ENCODE measurements at regions not wholly inside any gene's neighbourhood (a gene's known extent, or its start where the extent isn't known, plus 50 kb on each side); places are given as distances from the start of the nearest gene placed in this dataset.

DNA sequence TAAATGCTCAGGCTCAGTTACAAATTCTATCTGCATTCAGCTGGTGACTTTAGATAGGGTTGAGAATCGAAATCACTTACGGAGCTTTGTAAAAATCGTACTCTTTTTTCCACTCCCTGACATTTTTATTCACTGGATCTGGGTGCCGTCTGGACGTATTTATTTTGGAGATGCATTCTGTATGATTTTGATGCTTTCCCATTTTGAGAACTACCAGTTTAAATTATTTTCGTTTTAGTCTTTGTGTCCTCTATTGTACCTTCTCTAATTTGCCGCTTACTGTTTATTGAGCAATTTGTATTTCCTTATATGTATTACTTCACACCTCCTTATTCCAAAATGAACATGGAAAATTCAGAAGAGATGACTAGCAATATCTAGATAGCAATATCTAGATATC, 96.2 kb downstream of the FASLG start:
- 60 to 80% methylated on average over 1 of the region's 7 CpGs for WGBS, 2 experiments (ENCODE audit: insufficient coverage in 2 of 2)

DNA sequence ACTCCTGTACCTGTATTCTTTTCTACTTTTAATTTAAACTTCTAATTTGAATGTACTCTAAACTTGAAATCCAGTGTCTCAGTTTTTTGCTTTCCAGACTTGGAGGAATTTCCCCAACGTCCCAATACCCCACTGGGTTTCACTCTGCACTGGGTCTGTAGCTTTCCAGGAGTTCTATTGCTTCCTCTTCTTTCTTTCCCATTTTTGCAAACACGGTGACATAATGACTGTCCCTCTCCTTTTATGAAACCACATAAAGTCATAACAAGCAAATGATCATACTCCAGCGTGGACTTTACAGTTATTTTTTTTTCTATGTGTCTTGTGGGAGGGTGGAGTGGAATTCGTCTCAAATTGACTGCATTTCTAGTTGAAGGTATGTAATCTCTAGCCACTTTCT, 97.1 kb downstream of the FASLG start:
- WGBS, 2 experiments (ENCODE audit: insufficient coverage in 2 of 2), result 81 to 93% methylated on average over 1 of the region's 4 CpGs
- Histone ChIP-seq H3K27ac (ENCODE audit: low read depth, low read length, severe bottlenecking) (no peak overlapping the region), H3K9me3 (ENCODE audit: control insufficient read depth, low read length) (no peaks in the 10 kb centered on the region), H3K4me1 (ENCODE audit: control insufficient read depth, insufficient read depth, low read length, poor library complexity, severe bottlenecking) (no peaks in the 10 kb centered on the region), H3K36me3 (ENCODE audit: control insufficient read depth, insufficient read depth, low read length) (no peaks in the 10 kb centered on the region), H3K4me3 (ENCODE audit: extremely low read depth, insufficient read depth, low read length, poor library complexity, severe bottlenecking) (no peak overlapping the region)

More for the DNA sequence above, 96.2 kb downstream of the FASLG start:
- Histone ChIP-seq H3K9me3 (ENCODE audit: control insufficient read depth, low read length) (no peaks in the 10 kb centered on the region), H3K36me3 (ENCODE audit: control insufficient read depth, insufficient read depth, low read length) (no peaks in the 10 kb centered on the region), H3K4me1 (ENCODE audit: control insufficient read depth, insufficient read depth, low read length, poor library complexity, severe bottlenecking) (no peaks in the 10 kb centered on the region), H3K4me3 (ENCODE audit: extremely low read depth, insufficient read depth, low read length, poor library complexity, severe bottlenecking) (no peak overlapping the region), H3K27ac (ENCODE audit: low read depth, low read length, severe bottlenecking) (no peak overlapping the region)

DNA sequence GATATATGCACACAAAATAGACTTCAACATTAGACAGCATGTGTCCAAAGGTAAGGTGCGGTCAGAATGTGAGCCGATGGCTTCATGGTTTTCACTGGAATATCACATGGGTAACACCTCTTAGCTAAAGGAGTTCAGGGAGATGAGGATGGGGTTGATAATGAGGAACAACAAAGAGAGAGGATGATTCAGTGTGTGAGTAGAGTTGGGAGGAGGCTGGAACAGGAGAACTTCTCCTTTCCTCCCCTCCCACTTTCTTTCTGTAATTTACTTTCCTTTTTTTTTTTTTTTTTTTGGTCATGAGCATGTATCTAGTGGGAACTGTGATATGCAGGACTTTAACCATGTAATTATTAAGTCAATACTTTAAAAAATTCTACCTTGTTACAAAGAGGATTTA, 99.4 kb downstream of the FASLG start:
- no peaks in the 10 kb centered on the region for H3K9me3 ChIP-seq (ENCODE audit: control insufficient read depth, low read length)
- H3K36me3 ChIP-seq (ENCODE audit: control insufficient read depth, insufficient read depth, low read length), result no peaks in the 10 kb centered on the region
- H3K27ac ChIP-seq (ENCODE audit: low read depth, low read length, severe bottlenecking), result no peak overlapping the region
- H3K4me3 ChIP-seq (ENCODE audit: extremely low read depth, insufficient read depth, low read length, poor library complexity, severe bottlenecking), result no peak overlapping the region
- 100% methylated on average over 2 of the region's 2 CpGs; no CpG with 5 or more reads in 1 of the 2 experiments for WGBS, 2 experiments (ENCODE audit: insufficient coverage in 2 of 2)
- no peaks in the 10 kb centered on the region for H3K4me1 ChIP-seq (ENCODE audit: control insufficient read depth, insufficient read depth, low read length, poor library complexity, severe bottlenecking)

DNA sequence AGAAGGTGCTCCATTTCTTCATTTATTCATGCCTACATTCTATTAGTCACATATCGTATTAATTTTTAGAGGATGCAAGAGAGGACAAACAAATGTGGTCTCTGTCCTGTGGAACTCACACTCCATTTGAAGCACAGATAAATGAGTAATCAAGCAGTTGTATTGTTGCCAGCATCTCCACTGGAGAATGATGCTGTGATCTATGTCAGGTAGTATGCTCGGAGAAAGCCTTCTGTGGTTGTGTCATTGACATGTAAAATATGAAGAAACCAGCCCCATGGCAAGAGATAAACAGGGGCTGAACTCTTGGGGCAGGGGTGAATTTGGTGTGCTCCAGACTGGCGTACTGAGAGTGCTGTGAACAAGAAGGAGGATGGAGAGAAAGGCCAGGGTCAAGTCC, 101.2 kb downstream of the FASLG start:
- Histone ChIP-seq H3K9me3 (ENCODE audit: control insufficient read depth, low read length) (no peaks in the 10 kb centered on the region), H3K36me3 (ENCODE audit: control insufficient read depth, insufficient read depth, low read length) (no peaks in the 10 kb centered on the region), H3K4me1 (ENCODE audit: control insufficient read depth, insufficient read depth, low read length, poor library complexity, severe bottlenecking) (no peaks in the 10 kb centered on the region), H3K4me3 (ENCODE audit: extremely low read depth, insufficient read depth, low read length, poor library complexity, severe bottlenecking) (no peak overlapping the region), H3K27ac (ENCODE audit: low read depth, low read length, severe bottlenecking) (no peak overlapping the region)
- WGBS, 2 experiments (ENCODE audit: insufficient coverage in 2 of 2), result 94 to 100% methylated on average over 1 to 2 of the region's 3 CpGs

DNA sequence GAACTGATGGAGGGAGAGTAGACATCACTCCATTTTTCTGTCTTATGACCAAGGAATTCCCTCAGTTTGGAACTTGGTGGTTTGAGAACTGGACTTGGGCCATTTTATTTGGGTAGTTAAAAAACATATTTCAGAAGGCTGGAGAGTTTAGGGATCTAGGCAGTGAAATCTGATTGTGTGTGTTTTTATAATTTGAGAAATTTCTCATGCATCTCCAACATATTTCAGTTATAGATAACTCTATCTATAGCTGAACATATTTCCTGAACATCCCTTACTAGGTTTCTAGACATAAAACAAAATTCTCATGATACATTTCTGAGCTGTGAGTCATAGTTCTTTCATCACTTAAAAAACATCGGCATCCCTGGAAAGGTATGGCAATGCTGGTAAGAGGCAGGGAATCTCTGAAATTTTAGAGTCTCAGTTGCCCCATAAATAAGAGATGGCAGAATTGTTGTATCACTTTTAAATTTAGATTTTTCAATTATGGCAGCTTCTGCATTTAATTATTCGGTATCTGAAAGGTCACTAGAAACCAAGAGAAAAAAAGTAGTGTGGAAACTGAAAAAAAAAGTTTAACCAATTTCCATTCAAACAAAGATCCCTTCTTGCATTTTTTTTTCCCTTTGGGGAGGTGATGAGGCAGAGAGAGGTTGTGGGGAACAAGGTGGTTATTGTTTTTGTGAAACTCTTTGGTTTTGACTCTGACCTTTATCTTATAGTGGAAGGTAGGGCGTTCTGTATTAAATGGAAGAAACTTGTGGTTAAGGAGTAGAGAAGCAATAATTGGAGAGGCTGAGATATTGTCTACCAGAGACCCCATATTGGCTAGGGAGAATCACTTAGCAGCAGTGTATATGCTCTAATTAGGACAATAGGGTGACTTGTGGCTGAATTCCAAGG, 102.9 kb downstream of the FASLG start:
- H3K36me3 ChIP-seq (ENCODE audit: control insufficient read depth, insufficient read depth, low read length), result no peaks in the 10 kb centered on the region
- H3K4me3 ChIP-seq (ENCODE audit: extremely low read depth, insufficient read depth, low read length, poor library complexity, severe bottlenecking), result no peak overlapping the region
- 100% methylated on average over 1 of the region's 3 CpGs for WGBS, 2 experiments (ENCODE audit: insufficient coverage in 2 of 2)
- H3K27ac ChIP-seq (ENCODE audit: low read depth, low read length, severe bottlenecking), result no peak overlapping the region
- no peaks in the 10 kb centered on the region for H3K9me3 ChIP-seq (ENCODE audit: control insufficient read depth, low read length)
- H3K4me1 ChIP-seq (ENCODE audit: control insufficient read depth, insufficient read depth, low read length, poor library complexity, severe bottlenecking), result no peaks in the 10 kb centered on the region

DNA sequence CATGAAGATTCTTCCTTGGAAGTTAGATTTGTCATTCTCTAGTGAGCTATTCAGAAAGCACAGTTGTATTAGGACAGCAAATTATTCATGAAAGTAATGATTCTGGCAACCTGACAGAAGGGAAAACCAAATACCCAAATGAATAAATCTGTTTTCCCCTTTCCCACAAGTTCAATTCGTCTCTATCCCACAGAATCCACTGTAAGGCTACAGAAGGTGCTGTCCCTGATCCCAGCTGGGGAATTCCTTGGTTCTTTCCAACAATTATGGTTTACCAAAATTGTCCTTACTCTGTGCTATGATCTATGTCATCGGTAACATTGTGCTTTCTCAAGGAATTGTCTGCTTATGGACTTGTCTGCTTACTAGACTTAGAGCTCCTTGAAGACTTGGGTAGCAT, 104.2 kb downstream of the FASLG start:
- WGBS, 2 experiments (ENCODE audit: insufficient coverage in 2 of 2), result 81 to 88% methylated on average over 2 of the region's 2 CpGs
- no peak overlapping the region for H3K4me3 ChIP-seq (ENCODE audit: extremely low read depth, insufficient read depth, low read length, poor library complexity, severe bottlenecking)
- no peaks in the 10 kb centered on the region for H3K9me3 ChIP-seq (ENCODE audit: control insufficient read depth, low read length)
- no peaks in the 10 kb centered on the region for H3K4me1 ChIP-seq (ENCODE audit: control insufficient read depth, insufficient read depth, low read length, poor library complexity, severe bottlenecking)
- H3K27ac ChIP-seq (ENCODE audit: low read depth, low read length, severe bottlenecking), result no peak overlapping the region
- no peaks in the 10 kb centered on the region for H3K36me3 ChIP-seq (ENCODE audit: control insufficient read depth, insufficient read depth, low read length)

DNA sequence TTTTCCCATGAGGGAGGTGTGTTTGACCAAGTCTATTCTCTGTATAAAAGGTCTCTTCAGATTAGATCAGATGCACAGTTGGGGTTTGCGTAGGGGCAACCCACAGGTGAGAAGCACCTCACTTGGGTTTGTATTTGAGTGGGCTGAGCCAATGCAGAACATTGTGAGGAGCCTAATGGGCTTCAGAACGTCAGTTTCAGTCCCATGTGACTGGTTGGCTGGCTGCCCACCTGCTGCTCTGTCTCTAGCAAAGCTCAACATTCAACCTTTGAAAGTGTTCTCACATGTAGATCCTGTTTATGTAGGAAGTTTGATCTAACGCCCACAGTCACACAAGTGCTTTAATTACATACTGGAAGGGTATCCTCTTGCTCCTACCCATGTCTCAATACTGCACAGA, 105.5 kb downstream of the FASLG start:
- 70 to 83% methylated on average over 2 to 3 of the region's 3 CpGs for WGBS, 2 experiments (ENCODE audit: insufficient coverage in 2 of 2)
- Histone ChIP-seq H3K36me3 (ENCODE audit: control insufficient read depth, insufficient read depth, low read length) (no peaks in the 10 kb centered on the region), H3K4me3 (ENCODE audit: extremely low read depth, insufficient read depth, low read length, poor library complexity, severe bottlenecking) (no peak overlapping the region), H3K9me3 (ENCODE audit: control insufficient read depth, low read length) (no peaks in the 10 kb centered on the region), H3K4me1 (ENCODE audit: control insufficient read depth, insufficient read depth, low read length, poor library complexity, severe bottlenecking) (no peaks in the 10 kb centered on the region), H3K27ac (ENCODE audit: low read depth, low read length, severe bottlenecking) (no peak overlapping the region)

DNA sequence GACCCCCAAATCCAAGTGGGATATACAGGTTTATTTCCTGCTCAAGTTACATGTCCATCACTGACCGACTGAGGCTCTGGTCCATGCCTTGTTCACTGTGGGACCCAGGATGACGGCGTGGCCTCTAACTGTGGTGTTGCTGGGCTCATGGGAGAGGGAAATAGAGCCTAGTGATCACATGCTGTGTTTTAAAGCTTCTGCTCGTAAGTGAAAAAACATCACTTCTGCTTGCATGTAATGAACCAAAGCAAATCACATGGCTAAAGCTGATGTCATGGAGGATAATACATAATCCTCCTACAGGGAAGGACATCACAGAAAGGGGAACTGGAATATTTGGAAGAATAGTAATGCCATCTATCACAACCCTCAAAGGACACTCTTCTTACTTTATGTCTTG, 107.6 kb downstream of the FASLG start:
- Histone ChIP-seq H3K4me1 (ENCODE audit: control insufficient read depth, insufficient read depth, low read length, poor library complexity, severe bottlenecking) (no peaks in the 10 kb centered on the region), H3K27ac (ENCODE audit: low read depth, low read length, severe bottlenecking) (no peak overlapping the region), H3K36me3 (ENCODE audit: control insufficient read depth, insufficient read depth, low read length) (no peaks in the 10 kb centered on the region), H3K4me3 (ENCODE audit: extremely low read depth, insufficient read depth, low read length, poor library complexity, severe bottlenecking) (no peak overlapping the region), H3K9me3 (ENCODE audit: control insufficient read depth, low read length) (no peaks in the 10 kb centered on the region)
- 93% methylated on average over 3 of the region's 4 CpGs; no CpG with 5 or more reads in 1 of the 2 experiments for WGBS, 2 experiments (ENCODE audit: insufficient coverage in 2 of 2)

DNA sequence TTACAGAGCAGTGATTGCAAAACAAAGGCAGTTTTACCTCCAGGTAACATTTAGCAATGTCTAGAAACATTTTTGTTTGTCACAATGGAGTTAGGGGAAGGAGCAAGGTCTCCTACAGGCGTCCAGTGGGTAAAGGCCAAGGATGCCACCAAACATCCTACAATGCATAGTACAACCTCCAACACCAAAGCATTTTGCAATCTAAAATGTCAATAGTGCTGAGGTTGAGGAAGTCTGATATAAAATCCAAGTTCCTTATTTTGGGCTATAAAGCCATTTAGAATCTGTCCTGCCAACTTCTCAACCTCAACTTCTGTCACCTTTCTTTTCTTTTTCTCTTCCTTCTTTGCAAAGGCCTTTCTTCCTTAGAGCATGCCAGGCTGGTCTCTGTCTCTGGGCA, 111.2 kb downstream of the FASLG start:
- no CpG with 5 or more reads among the region's 1 CpG for WGBS, 2 experiments (ENCODE audit: insufficient coverage in 2 of 2)
- H3K4me1 ChIP-seq (ENCODE audit: control insufficient read depth, insufficient read depth, low read length, poor library complexity, severe bottlenecking), result no peaks in the 10 kb centered on the region
- H3K27ac ChIP-seq (ENCODE audit: low read depth, low read length, severe bottlenecking), result no peak overlapping the region
- H3K9me3 ChIP-seq (ENCODE audit: control insufficient read depth, low read length), result no peaks in the 10 kb centered on the region
- H3K36me3 ChIP-seq (ENCODE audit: control insufficient read depth, insufficient read depth, low read length), result no peaks in the 10 kb centered on the region
- no peak overlapping the region for H3K4me3 ChIP-seq (ENCODE audit: extremely low read depth, insufficient read depth, low read length, poor library complexity, severe bottlenecking)

DNA sequence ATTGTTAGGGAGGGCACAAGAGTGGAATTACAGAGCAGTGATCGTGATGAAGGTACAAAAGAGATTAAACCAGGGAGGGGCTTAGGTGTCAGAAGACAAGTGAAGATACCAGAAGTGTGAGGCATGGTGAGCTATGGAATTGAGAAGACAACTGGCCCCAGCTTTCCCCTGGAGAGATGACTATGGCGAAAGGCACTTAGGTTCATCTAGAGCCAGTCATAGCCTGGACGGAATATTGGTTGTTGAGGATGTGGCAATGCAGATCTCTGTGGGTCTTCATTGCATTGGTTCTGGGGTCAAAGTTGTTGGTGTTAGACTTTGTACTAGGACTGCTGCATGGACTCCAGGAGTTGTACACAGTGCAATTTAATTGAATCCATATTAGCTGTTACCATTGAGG, 115.7 kb downstream of the FASLG start:
- no peak overlapping the region for H3K4me3 ChIP-seq (ENCODE audit: extremely low read depth, insufficient read depth, low read length, poor library complexity, severe bottlenecking)
- no peak overlapping the region for H3K27ac ChIP-seq (ENCODE audit: low read depth, low read length, severe bottlenecking)
- H3K9me3 ChIP-seq (ENCODE audit: control insufficient read depth, low read length), result no peaks in the 10 kb centered on the region
- no peaks in the 10 kb centered on the region for H3K4me1 ChIP-seq (ENCODE audit: control insufficient read depth, insufficient read depth, low read length, poor library complexity, severe bottlenecking)
- no peaks in the 10 kb centered on the region for H3K36me3 ChIP-seq (ENCODE audit: control insufficient read depth, insufficient read depth, low read length)
- 92% methylated on average over 3 of the region's 3 CpGs for WGBS, 2 experiments (ENCODE audit: insufficient coverage in 2 of 2)

DNA sequence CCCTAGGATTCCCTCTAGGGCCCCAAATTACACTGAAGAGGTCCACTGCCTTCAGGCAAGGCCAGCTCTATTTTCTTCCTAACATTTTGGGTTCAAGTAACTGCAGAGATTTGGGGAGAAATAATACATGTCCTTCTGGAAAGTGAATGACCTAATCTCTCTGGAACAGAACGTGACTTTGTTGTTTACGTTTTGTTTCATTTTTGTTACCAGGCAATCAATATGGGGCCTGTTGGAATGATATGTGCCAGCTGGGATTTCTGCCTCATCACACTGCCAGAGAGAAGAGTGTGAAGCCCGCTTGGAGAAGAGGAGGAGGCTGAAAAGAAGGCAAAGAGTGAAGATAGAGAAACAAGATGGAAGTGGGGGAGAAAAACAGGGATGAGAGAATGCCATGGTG, 116.7 kb downstream of the FASLG start:
- WGBS, 2 experiments (ENCODE audit: insufficient coverage in 2 of 2), result 45 to 50% methylated on average over 2 to 3 of the region's 3 CpGs
- H3K36me3 ChIP-seq (ENCODE audit: control insufficient read depth, insufficient read depth, low read length), result no peaks in the 10 kb centered on the region
- no peaks in the 10 kb centered on the region for H3K4me1 ChIP-seq (ENCODE audit: control insufficient read depth, insufficient read depth, low read length, poor library complexity, severe bottlenecking)
- H3K4me3 ChIP-seq (ENCODE audit: extremely low read depth, insufficient read depth, low read length, poor library complexity, severe bottlenecking), result no peak overlapping the region
- no peak overlapping the region for H3K27ac ChIP-seq (ENCODE audit: low read depth, low read length, severe bottlenecking)
- H3K9me3 ChIP-seq (ENCODE audit: control insufficient read depth, low read length), result no peaks in the 10 kb centered on the region

Data from mesodermal cell (in vitro differentiated cells).